ENCODE measurements at regions not wholly inside any gene's neighbourhood (a gene's known extent, or its start where the extent isn't known, plus 50 kb on each side); places are given as distances from the start of the nearest gene placed in this dataset.

GRCh38 chr5:102651466-102651865 is 103.6 kb upstream of the PAM start (continued):
- TF ChIP-seq NR1H2 (CRISPR knock-in tag; IDR thresholded peaks at IDR 0.05) (no peak), EMX1 (CRISPR knock-in tag; IDR thresholded peaks at IDR 0.05) (no peak), ZBTB21 (CRISPR knock-in tag; IDR thresholded peaks at IDR 0.05; ENCODE audit: borderline replicate concordance) (no peak)

- DNase-seq (ENCODE audit: low spot score) (no peak), ATAC-seq (no peak)
- POLR2A ChIA-PET, result no interaction called here
- CTCF ChIA-PET, result interaction anchor here (0.5 to 0.6 kb wide), 2 partner anchors 148 to 933 kb away, joined by 3 to 4 read pairs; no protein-coding TSS in a partner anchor
- no peaks in the 10 kb centered on the region for H3K9me3 Mint-ChIP-seq
- peaks cover 24% of the 10 kb centered on the region for H3K4me1 Mint-ChIP-seq
- H3K27ac Mint-ChIP-seq, result no peak overlapping the region
- no peaks in the 10 kb centered on the region for H3K27me3 Mint-ChIP-seq (ENCODE audit: low read depth)
- H3K4me3 Mint-ChIP-seq, result no peak overlapping the region
- TF ChIP-seq ETV6 (CRISPR knock-in tag; IDR thresholded peaks at IDR 0.05), result no peak
- TF ChIP-seq SMAD4 (CRISPR knock-in tag; IDR thresholded peaks at IDR 0.05), result no peak
- no peak for TF ChIP-seq SOX15 (CRISPR knock-in tag; IDR thresholded peaks at IDR 0.05)
- no peak for TF ChIP-seq ZNF121 (CRISPR knock-in tag; IDR thresholded peaks at IDR 0.05)
- TF ChIP-seq HMGXB4 (CRISPR knock-in tag; IDR thresholded peaks at IDR 0.05), result no peak
- no peak for TF ChIP-seq NR1H2 (CRISPR knock-in tag; IDR thresholded peaks at IDR 0.05)
- TF ChIP-seq ZNF317 (CRISPR knock-in tag; IDR thresholded peaks at IDR 0.05; ENCODE audit: borderline replicate concordance, low read depth), result no peak
- no peaks in the 10 kb centered on the region for H3K36me3 Mint-ChIP-seq
These were observed 100.4 kb upstream of the PAM start for GRCh38 chr5:102654559-102655349.

GRCh38 chr5:102659151-102659550 is 96.0 kb upstream of the PAM start:
- ChIA-PET CTCF (interaction anchor here (1.2 to 1.4 kb wide), 2 partner anchors 22 to 566 kb away, joined by 3 to 8 read pairs; no protein-coding TSS in a partner anchor), POLR2A (no interaction called here)
- no peak overlapping the region for H3K27ac Mint-ChIP-seq
- H3K4me1 Mint-ChIP-seq, result peaks cover 33% of the 10 kb centered on the region
- no peaks in the 10 kb centered on the region for H3K9me3 Mint-ChIP-seq
- ATAC-seq (no peak), DNase-seq (ENCODE audit: low spot score) (no peak)
- H3K36me3 Mint-ChIP-seq, result no peaks in the 10 kb centered on the region
- no peak overlapping the region for H3K4me3 Mint-ChIP-seq
- H3K27me3 Mint-ChIP-seq (ENCODE audit: low read depth), result no peaks in the 10 kb centered on the region
- TF ChIP-seq ERG (CRISPR knock-in tag; IDR thresholded peaks at IDR 0.05) (no peak), ZNF512 (CRISPR knock-in tag; IDR thresholded peaks at IDR 0.05; ENCODE audit: borderline replicate concordance) (no peak), TP53 (CRISPR knock-in tag; IDR thresholded peaks at IDR 0.05) (no peak), SMAD3 (CRISPR knock-in tag; IDR thresholded peaks at IDR 0.05; ENCODE audit: borderline replicate concordance) (no peak), ZNF317 (CRISPR knock-in tag; IDR thresholded peaks at IDR 0.05; ENCODE audit: borderline replicate concordance, low read depth) (no peak), GTF2I (CRISPR knock-in tag; conservative IDR thresholded peaks at IDR 0.05) (no peak), TCF7 (CRISPR knock-in tag; IDR thresholded peaks at IDR 0.05; ENCODE audit: low read depth) (no peak), FOXK1 (CRISPR knock-in tag; IDR thresholded peaks at IDR 0.05) (no peak), ZBTB21 (CRISPR knock-in tag; IDR thresholded peaks at IDR 0.05; ENCODE audit: borderline replicate concordance) (no peak), MXD4 (CRISPR knock-in tag; IDR thresholded peaks at IDR 0.05; ENCODE audit: borderline replicate concordance) (no peak), NR2C2 (CRISPR knock-in tag; IDR thresholded peaks at IDR 0.05) (no peak), GABPB1 (CRISPR knock-in tag; IDR thresholded peaks at IDR 0.05) (no peak), FOXJ3 (CRISPR knock-in tag; IDR thresholded peaks at IDR 0.05; ENCODE audit: borderline replicate concordance) (no peak), CREM (CRISPR knock-in tag; IDR thresholded peaks at IDR 0.05) (no peak), TEAD4 (CRISPR knock-in tag; IDR thresholded peaks at IDR 0.05) (no peak), ARID4B (CRISPR knock-in tag; IDR thresholded peaks at IDR 0.05; ENCODE audit: borderline replicate concordance) (no peak), USF2 (CRISPR knock-in tag; IDR thresholded peaks at IDR 0.05) (no peak)

Data from WTC11 (cell line).